Hepatocyte (in vitro differentiated cells): ENCODE measurements at regions not wholly inside any gene's neighbourhood (a gene's known extent, or its start where the extent isn't known, plus 50 kb on each side); places are given as distances from the start of the nearest gene placed in this dataset.

Experiments
- EZH2phosphoT487 ChIP-seq: fragments of 200-600 bp; sonication (generic); IDR thresholded peaks from one replicate; pipeline ENCODE4 v1.6.1; 2018; ENCODE audit warnings: antibody characterized with exemption, mild to moderate bottlenecking, low read depth, moderate library complexity; ENCODE audit not compliant: unreplicated experiment, severe bottlenecking
- TF ChIP-seq, protein P1 (sequence below): fragments of 200-600 bp; sonication (generic); IDR thresholded peaks from 2 replicates; pipeline ENCODE4 v1.5.1; 2016; ENCODE audit warnings: antibody characterized with exemption, mild to moderate bottlenecking; ENCODE audit not compliant: poor library complexity

DNA sequence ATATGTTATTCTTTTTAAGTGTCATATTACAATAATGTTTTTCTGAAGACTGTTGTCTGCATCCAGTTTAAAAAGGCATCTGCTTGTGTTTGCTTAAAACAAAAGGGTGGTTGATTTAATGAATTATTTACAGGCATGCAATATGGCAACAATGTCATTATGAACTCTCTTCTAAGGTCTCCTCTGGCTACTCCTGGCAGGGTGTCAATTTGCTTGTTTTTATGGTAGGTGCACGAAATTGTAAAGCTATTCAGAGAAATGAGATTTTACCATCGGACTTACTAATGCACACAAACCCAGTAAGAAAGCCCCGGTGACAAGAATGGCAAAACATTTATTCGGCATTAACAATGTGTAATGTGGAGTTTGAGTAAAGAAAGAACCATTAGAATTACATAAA, 539.8 kb upstream of the ZNF608 start:
- TF ChIP-seq, protein P1, sequence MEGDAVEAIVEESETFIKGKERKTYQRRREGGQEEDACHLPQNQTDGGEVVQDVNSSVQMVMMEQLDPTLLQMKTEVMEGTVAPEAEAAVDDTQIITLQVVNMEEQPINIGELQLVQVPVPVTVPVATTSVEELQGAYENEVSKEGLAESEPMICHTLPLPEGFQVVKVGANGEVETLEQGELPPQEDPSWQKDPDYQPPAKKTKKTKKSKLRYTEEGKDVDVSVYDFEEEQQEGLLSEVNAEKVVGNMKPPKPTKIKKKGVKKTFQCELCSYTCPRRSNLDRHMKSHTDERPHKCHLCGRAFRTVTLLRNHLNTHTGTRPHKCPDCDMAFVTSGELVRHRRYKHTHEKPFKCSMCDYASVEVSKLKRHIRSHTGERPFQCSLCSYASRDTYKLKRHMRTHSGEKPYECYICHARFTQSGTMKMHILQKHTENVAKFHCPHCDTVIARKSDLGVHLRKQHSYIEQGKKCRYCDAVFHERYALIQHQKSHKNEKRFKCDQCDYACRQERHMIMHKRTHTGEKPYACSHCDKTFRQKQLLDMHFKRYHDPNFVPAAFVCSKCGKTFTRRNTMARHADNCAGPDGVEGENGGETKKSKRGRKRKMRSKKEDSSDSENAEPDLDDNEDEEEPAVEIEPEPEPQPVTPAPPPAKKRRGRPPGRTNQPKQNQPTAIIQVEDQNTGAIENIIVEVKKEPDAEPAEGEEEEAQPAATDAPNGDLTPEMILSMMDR = no peak
- TF ChIP-seq EZH2phosphoT487 = no peak
